ENCODE measurements at regions not wholly inside any gene's neighbourhood (a gene's known extent, or its start where the extent isn't known, plus 50 kb on each side); places are given as distances from the start of the nearest gene placed in this dataset.
"Not testable (repeated sequence)": the region's sequence is repeated elsewhere in the genome, so short reads cannot be mapped to it uniquely, and the experiment has no call there.

DNA sequence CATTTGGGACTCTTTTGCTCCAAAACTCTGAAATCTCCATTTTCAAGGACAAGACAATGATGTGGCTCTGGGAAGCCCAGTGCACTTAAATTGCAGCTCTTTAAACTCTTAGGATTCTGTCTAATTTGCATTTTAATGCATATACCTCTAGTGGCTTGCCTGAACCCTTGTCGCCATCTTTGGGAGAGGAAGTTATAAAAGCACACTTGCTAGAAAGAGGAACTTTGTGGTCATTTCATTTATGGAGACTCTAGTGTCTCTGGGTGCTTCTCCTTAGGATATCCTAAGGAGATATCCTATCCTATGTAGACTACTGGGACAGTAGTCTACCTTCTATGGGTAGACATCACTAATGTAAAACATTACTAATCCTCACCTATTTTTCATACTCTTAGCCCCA is 77.3 kb upstream of the SLC1A3 start:
- no peak for DNase-seq (ENCODE audit: low read depth)

DNA sequence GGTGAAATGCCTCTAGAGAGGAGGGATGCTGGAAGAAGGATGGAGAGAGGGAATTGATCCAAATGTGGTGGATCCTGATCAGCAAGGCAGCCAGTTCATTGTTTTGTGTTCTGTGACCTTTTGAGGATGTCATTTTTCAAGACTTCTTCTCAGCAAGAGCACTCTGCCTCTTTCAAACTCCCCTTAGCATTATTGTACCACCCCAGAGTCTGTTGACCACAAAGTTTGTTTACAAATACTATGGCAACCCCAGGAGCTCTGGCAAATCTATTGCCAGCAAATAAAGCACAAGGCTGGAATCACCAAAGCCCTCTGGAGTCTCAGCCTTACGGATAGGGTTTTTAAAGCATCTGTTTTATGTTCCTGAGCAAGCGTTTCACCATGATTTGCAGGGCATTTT is 76.2 kb upstream of the SLC1A3 start:
- DNase-seq (ENCODE audit: low read depth) = no peak

DNA sequence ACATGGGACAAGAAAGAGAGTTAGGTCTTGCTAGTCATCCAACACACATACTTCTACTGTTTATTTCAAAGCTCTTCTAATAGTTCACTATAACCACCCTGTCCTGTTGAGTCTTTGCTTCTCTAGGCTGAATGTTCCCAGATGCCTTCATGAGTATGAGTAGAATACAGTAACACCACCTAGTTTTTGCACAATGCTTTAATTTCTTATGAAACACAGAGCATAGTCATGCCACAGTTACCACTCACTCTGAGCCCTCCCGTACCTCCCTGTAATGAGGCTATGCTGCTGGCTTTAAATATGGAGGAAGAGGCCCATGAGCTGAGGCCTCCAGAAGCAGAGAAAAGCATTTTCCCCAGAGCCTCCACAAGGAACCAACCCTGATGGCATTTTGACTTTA is 75.0 kb upstream of the SLC1A3 start:
- DNase-seq (ENCODE audit: low read depth) = no peak

DNA sequence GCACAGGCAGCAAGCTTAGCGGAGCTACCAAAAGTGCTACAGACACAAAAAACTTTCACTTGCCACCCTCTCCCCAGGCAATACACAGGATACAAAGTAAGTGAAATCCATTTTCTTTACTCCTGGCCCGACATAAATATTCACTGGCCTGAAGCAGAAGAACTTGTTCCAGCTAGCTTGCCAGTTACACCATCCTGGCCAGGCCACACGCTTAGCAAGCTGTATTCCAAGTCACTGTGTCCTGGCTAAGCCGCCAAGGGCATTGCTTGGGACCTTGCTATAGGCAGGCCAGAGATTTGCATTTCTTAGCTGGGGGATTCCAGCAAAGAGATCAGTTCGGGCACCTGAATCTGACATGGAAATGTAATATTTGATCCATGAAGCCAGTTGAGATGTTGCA is 71.0 kb upstream of the SLC1A3 start:
- no peak for DNase-seq (ENCODE audit: low read depth)

DNA sequence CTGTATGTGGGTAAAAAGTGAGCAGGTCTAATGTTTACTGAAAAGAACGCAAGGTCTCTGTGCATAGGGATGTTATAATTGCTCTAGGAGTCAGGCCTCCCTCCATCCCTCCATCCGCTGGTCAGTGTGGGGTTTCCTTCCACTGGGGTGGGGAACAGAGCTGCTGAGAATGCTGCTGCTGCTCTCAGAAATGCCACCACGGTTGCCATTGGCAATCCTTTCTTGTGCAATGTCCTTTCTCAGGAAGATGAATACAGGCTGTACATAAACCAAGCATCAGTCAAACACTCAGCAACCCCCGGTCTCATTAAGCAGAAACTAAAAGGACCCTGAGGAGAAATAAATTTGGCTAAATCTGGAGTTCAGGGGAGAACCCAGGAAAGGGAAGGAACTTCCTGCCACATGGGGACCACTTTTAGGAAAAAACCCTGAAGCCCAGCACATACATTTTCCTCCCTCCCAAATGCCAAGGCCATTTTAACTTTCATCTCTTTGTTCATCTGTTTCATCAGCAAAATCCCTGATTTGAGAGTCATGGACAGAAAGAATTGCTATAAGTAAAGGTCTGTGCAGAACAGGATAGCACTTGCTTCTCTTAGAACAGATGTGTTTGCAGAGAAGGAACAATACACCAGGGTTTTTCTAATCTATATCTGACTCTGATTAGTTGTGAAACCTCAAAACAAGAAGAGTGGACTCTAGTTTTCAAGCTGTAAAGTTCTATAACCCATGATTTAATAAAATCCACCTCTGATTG is 70.4 kb upstream of the SLC1A3 start:
- no peak for DNase-seq (ENCODE audit: low read depth)

DNA sequence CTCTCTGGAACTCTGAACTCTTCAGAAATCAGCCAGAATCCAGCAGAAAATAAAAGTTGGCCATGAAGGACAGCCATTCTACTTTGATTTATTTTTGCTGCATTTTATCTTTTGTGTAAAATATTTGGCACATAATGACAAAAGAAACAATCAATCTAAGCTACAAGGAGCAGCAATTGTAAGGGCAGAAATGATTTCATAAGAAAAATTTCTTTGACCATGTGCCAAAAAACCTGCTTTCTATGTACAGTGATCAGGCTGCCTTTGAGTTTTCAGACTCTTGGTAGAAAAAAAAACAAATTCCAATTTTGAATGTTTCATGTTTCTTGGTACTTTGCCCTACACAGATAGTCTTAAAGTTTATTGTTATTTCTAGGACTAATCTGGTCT is 69.8 kb upstream of the SLC1A3 start:
- no peak for DNase-seq (ENCODE audit: low read depth)

DNA sequence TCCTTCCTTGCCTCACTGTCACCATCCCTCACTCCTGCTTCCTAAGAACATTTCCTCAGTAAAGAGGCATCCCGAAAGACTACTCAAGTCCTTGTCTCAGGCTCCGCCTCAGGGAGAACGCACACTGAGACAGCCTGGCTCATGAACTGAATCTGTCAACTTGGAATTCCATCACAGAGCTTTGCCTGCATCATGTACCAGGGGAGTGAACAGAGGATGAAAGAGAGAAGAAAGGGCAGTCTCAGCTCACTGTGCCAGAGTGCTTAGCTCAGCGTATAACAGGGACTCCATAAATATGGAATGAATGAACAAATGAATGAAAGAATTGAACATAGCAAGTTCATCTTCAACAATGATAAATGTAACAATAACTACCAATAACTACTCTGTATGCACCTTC is 68.7 kb upstream of the SLC1A3 start:
- DNase-seq (ENCODE audit: low read depth) = no peak

DNA sequence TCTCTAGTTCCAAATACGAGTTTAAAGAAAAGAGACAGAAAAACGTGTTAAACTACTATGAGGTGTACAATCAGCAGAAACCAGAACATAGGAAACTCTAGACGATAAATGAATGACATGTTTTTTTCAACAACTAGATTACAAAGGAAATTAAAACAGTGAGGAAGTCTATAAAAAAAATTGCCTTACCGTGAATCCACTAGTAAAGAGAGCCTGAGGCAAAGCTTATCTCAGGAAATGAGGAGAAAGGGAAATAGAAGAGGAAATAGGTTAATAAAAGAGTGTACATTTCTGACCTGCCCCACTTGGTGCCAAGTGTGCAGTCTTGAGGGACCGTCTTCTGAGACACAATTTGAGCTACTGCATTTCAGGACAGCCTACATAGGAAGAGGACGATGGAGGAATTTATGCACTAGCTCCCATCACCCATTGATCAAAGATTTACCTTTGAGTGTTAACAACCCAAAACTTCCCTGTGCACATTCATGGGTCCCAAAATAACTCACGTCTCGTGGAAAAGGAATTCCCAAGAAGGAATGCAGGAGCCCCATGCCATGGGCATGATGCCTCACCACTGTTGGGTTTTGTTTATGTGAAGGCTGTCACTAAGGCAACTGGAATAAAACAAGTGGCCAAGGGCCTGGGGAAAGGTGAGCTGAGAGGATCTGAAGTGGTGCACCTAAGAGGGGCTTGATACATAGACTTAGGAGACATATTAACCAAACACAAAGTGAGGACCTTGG is 53.6 kb upstream of the SLC1A3 start:
- DNase-seq (ENCODE audit: low read depth) = no peak

DNA sequence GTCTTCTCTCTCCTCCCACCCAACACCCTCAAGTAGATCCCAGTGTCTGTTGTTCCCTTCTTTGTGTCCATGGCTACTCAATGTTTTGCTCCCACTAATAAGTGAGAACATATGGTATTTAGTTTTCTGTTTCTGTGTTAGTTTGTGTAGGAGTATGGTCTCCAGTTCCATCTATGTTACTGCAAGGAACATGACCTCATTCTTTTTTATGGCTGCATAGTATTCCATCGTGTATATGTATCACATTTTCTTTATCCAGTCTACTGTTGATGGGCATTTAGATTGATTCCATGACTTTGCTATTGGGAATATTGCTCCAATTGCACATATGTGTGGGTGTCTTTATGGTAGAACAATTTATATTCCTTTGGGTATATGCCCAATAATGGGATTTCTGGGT is 51.4 kb upstream of the SLC1A3 start:
- DNase-seq (ENCODE audit: low read depth) = not testable (repeated sequence)
